ENCODE measurements at regions not wholly inside any gene's neighbourhood (a gene's known extent, or its start where the extent isn't known, plus 50 kb on each side); places are given as distances from the start of the nearest gene placed in this dataset.
"Not testable (repeated sequence)": the region's sequence is repeated elsewhere in the genome, so short reads cannot be mapped to it uniquely, and the experiment has no call there.

GRCh38 chr5:131107128-131107527 is 57.9 kb downstream of the HINT1 start:
- no peak for DNase-seq (ENCODE audit: low read depth, low spot score)

- no peak for DNase-seq (ENCODE audit: low read depth, low spot score)
Observed at GRCh38 chr5:131104169-131104808, 60.8 kb downstream of the HINT1 start.

GRCh38 chr5:131096774-131097710 is 68.0 kb downstream of the HINT1 start:
- no peak for DNase-seq (ENCODE audit: low read depth, low spot score)

DNA sequence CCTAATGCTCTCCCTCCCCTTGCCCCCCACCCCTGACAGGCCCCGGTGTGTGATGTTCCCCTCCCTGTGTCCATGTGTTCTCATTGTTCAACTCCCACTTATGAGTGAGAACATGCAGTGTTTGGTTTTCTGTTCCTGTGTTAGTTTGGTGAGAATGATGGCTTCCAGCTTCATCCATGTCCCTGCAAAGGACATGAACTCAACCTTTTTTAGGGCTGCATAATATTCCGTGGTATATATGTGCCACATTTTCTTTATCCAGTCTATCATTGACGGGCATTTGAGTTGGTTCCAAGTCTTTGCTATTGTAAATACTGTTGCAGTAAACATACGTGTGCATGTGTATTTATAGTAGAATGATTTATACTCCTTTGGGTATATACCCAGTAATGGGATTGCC is 69.5 kb downstream of the HINT1 start:
- not testable (repeated sequence) for DNase-seq (ENCODE audit: low read depth, low spot score)

GRCh38 chr5:131084436-131084835 is 80.6 kb downstream of the HINT1 start:
- DNase-seq (ENCODE audit: low read depth, low spot score), result no peak

GRCh38 chr5:131081913-131082488 is 83.1 kb downstream of the HINT1 start:
- no peak for DNase-seq (ENCODE audit: low read depth, low spot score)

- DNase-seq (ENCODE audit: low read depth, low spot score), result no peak
Observed at GRCh38 chr5:131081374-131081773, 83.7 kb downstream of the HINT1 start.

DNA sequence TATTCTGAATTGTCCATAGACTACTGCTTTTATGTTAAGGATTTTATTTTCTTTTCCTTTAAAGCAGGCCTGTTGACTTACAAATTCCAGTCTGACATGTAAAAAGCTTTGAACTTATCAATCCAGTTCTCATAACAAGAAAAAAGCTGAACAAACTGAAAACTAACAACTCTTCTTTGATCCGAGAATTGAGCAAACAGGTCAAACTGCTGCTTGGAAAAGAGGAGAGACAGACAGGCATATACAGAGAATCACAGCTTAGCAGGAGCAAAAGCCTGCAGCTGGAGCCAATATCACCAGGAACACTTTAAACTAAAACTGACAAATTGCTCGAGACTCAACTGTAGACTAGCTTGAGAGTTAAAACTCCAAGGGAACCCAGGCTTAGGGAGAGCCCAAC is 85.8 kb downstream of the HINT1 start:
- DNase-seq (ENCODE audit: low read depth, low spot score), result no peak

DNA sequence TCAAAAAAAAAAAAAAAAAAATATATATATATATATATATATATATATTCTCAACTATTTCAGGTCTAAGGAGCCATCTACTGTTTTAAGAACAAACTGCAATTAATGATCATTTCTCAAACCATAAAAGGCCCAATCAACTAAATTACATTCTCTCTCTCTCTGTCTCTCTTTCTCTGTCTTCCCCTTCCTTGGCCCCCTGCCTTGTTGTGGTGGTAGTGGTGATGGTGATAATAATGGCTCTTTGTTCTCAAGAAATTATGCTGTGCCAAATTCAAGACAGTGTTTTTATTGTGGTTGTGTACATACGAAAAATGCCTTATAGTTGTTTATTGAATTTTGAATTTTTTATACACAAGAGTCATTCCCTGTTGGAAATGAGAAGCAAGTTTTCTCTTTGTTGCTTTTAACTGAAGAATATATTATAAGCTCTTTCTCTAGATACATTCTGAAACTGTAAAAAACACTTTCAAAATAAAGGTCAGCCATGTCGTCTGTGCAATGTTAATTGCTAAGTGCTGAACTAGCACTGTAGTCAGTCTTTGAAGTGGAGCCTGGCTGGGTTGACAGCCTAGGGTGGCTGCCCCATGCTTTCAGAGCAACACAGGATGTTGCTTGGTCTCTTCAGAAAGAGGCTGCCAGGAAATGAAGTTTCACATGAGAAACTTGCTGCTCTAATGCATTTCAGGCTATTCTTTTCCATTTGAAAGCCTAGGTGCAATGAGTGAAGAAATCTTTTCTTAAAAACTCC is 96.0 kb downstream of the HINT1 start:
- peak; percentile 21 for DNase-seq (ENCODE audit: low read depth, low spot score)

- DNase-seq (ENCODE audit: low read depth, low spot score), result no peak
Observed at GRCh38 chr5:131068076-131068475, 97.0 kb downstream of the HINT1 start.

- DNase-seq (ENCODE audit: low read depth, low spot score), result no peak
Observed at GRCh38 chr5:131067636-131068035, 97.4 kb downstream of the HINT1 start.

GRCh38 chr5:131064669-131065371 is 100.2 kb downstream of the HINT1 start:
- no peak for DNase-seq (ENCODE audit: low read depth, low spot score)

- DNase-seq (ENCODE audit: low read depth, low spot score), result no peak
Observed at GRCh38 chr5:131042021-131042789, 122.9 kb downstream of the HINT1 start.

- DNase-seq (ENCODE audit: low read depth, low spot score), result no peak
Observed at GRCh38 chr5:131023498-131023865, 141.6 kb downstream of the HINT1 start.

- no peak for DNase-seq (ENCODE audit: low read depth, low spot score)
Observed at GRCh38 chr5:131022811-131023497, 142.1 kb downstream of the HINT1 start.

GRCh38 chr5:131021646-131022045 is 143.4 kb downstream of the HINT1 start:
- DNase-seq (ENCODE audit: low read depth, low spot score), result no peak

DNA sequence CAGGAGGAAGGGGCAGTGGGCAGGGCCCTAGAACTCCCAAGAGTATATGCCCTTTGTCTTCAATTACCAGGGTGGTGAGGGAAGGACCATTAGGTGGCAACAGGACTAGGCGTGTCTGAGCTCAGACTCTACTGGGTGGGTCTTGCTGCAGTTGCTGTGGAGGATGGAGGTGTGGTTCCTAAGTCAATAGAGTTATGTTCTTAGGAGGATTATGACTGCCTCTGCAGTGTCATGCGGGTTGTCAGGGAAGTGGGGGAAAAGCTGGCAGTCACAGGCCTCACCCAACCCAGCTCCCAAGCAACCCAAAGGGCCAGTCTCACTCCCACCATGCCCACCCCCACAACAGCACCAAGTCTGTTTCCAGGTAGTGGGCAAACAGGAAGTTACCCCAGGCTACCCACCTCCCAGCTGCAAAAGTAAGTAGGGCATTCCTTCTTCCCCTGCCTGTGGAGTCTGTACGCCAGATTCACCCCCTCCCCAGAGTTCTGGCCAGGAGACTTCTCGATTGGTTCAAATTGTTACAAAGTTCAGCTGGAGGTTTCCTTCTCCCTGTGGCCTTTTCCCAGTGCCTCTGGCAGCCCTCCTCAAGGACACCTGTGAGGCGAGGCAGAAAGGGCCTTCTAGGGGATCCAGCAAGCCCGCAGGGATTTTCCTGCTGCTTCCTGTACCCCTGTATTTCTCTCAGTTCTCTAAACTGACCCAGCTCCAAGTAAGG is 145.3 kb downstream of the HINT1 start:
- no peak for DNase-seq (ENCODE audit: low read depth, low spot score)

- DNase-seq (ENCODE audit: low read depth, low spot score), result no peak
Observed at GRCh38 chr5:131019111-131019510, 145.9 kb downstream of the HINT1 start.

GRCh38 chr5:131008329-131008728 is 156.7 kb downstream of the HINT1 start:
- DNase-seq (ENCODE audit: low read depth, low spot score), result no peak

Data from activated CD4-positive, CD25-positive, alpha-beta regulatory T cell treated with anti-CD3 and anti-CD28 coated beads, Interleukin-2, amount 50 U/mL, for 16 hours (primary cell).